Ureter (tissue), 1 donor: ENCODE measurements at regions not wholly inside any gene's neighbourhood (a gene's known extent, or its start where the extent isn't known, plus 50 kb on each side); places are given as distances from the start of the nearest gene placed in this dataset.

ENCODE experiments used
- DNase-seq: peaks from one replicate; pipeline ENCODE4 v3.0.0-alpha.2; 2020; ENCODE audit warnings: low spot score
- donor health status: DM: yes; HTN: yes; CAD: no.

GRCh38 chr7:41536122-41536872, 166.6 kb downstream of the INHBA start:
- DNase-seq = no peak

GRCh38 chr7:41529831-41530230, 173.1 kb downstream of the INHBA start:
- no peak for DNase-seq

- no peak for DNase-seq
Measured at GRCh38 chr7:41524876-41525275, 178.0 kb downstream of the INHBA start.

- DNase-seq = no peak
Measured at GRCh38 chr7:41520445-41520844, 182.4 kb downstream of the INHBA start.

- no peak for DNase-seq
Measured at GRCh38 chr7:41517771-41518170, 185.1 kb downstream of the INHBA start.

GRCh38 chr7:41508755-41509154, 194.1 kb downstream of the INHBA start:
- no peak for DNase-seq

GRCh38 chr7:41507686-41508268, 195.1 kb downstream of the INHBA start:
- DNase-seq = no peak

- no peak for DNase-seq
Measured at GRCh38 chr7:41504214-41504980, 198.5 kb downstream of the INHBA start.

GRCh38 chr7:41503438-41503837, 199.5 kb downstream of the INHBA start:
- no peak for DNase-seq

GRCh38 chr7:41501466-41501865, 201.4 kb downstream of the INHBA start:
- no peak for DNase-seq

GRCh38 chr7:41501006-41501405, 201.9 kb downstream of the INHBA start:
- no peak for DNase-seq

- DNase-seq = no peak
Measured at GRCh38 chr7:41492603-41493002, 210.3 kb downstream of the INHBA start.

- no peak for DNase-seq
Measured at GRCh38 chr7:41491883-41492471, 210.9 kb downstream of the INHBA start.

GRCh38 chr7:41491308-41491707, 211.6 kb downstream of the INHBA start:
- no peak for DNase-seq

GRCh38 chr7:41489885-41490284, 213.0 kb downstream of the INHBA start:
- DNase-seq = no peak

- no peak for DNase-seq
Measured at GRCh38 chr7:41487229-41487940, 215.5 kb downstream of the INHBA start.

GRCh38 chr7:41481353-41481752, 221.5 kb downstream of the INHBA start:
- no peak for DNase-seq

- no peak for DNase-seq
Measured at GRCh38 chr7:41478187-41478586, 224.7 kb downstream of the INHBA start.

GRCh38 chr7:41476460-41476803, 226.5 kb downstream of the INHBA start:
- DNase-seq = no peak

GRCh38 chr7:41475801-41476459, 227.0 kb downstream of the INHBA start:
- DNase-seq = no peak

GRCh38 chr7:41472427-41473125, 230.3 kb downstream of the INHBA start:
- DNase-seq = no peak
